HG02798 (cell line): ENCODE measurements at regions not wholly inside any gene's neighbourhood (a gene's known extent, or its start where the extent isn't known, plus 50 kb on each side); places are given as distances from the start of the nearest gene placed in this dataset.

ENCODE experiments used
- ATAC-seq: cut with Tn5 transposase; IDR thresholded peaks from one replicate; pipeline ENCODE4 v1.9.1; 2021; ENCODE audit warnings: mild to moderate bottlenecking; ENCODE audit not compliant: unreplicated experiment, poor library complexity

DNA sequence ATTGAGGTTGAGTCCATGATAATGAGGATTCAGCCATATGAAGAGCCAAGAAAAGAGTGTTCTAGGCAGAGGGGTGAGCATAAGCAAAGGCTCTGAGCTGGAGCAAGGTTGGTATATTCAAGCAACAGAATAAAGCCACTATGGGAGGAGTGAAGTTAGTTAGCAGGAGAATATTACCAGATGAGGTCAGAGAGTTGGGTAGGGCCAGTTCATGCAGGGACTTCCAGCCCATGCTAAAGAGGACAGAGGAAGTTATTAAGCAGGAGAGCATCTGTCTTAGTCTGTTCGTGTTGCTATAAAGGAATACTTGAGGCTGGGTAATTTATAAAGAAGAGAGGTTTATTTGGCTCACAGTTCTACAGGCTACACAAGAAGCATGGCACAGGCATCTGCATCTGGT lies 57.1 kb upstream of the ATG10 start:
- ATAC-seq = no peak

GRCh38 chr5:81912933-81913332 lies 58.9 kb upstream of the ATG10 start:
- no peak for ATAC-seq

GRCh38 chr5:81909677-81910076 lies 62.1 kb upstream of the ATG10 start:
- ATAC-seq = peak; percentile 75

GRCh38 chr5:81908771-81909170 lies 63.1 kb upstream of the ATG10 start:
- no peak for ATAC-seq

DNA sequence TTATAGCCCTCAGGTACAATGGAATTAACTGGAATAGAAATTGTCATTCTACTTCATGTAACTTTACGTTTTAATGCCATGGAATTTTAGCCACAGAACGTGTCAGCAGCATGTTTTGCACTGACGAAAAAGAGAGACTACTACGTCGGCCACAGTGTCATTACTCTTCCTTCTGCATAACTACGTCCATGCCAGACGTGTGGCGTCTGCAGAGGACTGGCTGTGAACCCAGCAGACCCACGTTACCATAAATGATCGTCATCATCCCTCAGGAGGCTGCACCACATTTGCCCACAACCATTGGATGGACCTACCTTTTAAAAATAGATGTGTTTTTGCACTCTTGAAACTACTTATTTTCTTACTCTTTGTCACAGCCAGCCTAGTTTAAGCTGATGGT lies 63.8 kb upstream of the ATG10 start:
- no peak for ATAC-seq

DNA sequence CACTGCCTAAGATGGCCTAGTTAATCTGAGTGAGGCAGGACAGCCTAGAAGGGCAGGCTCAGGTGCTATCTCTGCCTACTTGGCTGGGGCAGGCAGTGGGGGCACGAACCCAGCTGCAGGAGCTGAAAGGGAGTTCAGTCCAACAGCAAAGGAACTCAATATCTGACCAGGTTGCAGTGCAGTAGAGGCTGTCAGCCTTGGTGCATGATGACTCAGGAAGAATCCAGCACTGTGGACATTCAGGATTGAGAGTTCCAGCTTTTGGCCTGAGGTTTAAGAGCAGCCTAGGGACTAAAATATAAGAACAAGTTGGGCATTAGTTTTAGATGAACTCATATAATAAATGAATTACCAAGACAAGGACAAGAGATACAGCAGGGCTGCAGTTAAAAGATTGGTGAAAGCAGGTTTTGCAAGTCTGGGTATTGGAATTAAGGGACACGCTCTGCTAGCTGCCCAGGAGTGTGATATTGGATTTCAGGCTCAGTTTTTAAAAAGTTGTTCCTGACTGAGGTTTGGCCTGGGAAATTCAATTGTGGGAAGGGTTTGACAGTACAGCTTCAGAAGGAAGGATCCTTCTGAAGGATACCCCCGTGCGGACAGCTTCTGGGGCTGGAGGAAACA lies 64.7 kb upstream of the ATG10 start:
- ATAC-seq = no peak

DNA sequence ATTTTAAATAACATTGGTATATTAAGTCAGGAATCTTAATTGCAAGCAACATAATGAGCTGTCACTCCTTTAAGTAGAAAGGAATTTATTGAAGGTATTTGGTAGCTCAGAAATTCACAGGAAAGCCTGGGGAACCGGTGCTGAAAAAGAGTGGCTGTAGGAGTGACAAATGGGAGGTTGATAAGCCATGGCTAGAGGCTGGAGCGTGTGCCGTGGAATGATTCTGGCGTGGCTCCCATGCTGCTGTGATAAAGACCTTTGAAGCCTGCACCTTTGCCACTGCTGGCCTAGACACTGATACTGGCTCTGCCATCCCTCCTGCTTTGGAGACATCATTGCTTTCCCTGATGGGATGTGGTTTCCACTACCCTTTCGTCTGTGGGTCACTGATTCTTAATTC lies 65.7 kb upstream of the ATG10 start:
- ATAC-seq = no peak

DNA sequence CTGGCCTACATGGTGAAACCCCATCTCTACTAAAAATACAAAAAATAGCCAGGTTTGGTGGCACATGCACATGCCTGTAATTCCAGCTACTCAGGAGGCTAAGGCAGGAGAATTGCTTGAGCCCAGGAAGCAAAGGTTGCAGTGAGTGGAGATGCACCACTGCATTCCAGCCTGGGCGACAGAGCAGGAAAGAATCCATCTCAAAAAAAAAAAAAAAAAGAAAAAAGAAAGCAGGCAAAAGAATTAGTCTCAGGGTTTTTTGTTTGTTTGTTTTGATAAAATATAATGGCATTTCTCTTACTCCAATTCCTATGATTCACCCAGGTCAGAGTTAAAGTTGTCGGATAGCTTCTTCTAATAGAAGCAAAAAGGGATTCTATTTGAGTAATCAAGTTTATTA lies 67.0 kb upstream of the ATG10 start:
- no peak for ATAC-seq

- no peak for ATAC-seq
These were observed 67.7 kb upstream of the ATG10 start for GRCh38 chr5:81904166-81904565.

- no peak for ATAC-seq
These were observed 70.2 kb upstream of the ATG10 start for GRCh38 chr5:81901586-81901985.

DNA sequence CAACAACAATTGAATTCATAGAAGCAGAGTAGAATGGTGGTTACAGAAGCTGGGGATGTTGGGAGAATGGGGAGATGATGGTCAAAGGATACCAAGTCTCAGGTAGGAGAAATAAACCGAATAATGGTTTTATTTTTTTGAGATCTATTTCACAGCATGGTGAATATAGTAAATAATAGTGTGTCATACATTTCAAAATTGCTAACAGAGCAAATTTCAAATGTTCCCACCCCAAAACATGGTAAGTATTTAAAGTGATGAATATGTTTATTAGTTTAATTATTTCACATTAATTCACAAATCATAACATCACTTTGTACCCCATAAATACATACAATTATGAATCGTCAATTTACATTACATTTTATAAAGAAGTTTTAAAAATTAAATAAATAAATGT lies 72.7 kb upstream of the ATG10 start:
- ATAC-seq = no peak

- no peak for ATAC-seq
These were observed 73.4 kb upstream of the ATG10 start for GRCh38 chr5:81898403-81898802.

DNA sequence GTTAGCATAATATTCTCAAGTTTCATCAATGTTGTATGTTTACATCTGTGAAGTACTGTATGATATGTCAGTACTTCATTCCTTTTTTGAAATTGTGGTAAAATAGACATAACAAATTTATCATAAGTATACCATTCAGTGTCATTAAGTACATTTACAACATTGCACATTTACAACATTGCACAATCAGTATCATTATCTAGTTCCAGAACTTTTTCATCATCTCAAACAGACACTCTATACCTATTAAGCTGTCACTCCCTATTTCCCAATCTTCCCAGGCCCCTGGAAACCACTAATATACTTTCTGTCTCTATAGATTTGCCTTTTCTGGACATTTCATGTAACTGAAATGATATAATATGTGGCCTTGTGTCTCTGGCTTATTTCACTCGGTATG lies 75.1 kb upstream of the ATG10 start:
- ATAC-seq = no peak

DNA sequence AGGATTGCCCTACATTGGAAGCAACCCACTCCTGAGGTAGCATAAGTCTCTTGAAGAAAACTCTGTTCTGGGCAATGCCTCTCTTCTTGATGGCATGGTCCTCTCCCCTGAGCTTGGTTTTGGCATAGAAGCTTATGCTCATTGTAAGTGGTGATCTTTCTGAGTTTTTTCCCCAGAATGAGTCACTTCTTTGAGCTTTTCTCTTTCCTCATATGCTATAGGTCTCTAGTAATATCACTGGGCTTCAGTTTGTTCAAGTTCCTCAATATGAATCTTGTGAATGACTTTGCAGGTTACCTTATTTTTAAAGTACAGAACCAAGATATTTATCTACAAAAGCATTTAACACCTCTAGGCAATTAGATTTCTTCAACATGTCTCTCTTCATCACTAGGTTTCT lies 76.5 kb upstream of the ATG10 start:
- no peak for ATAC-seq

DNA sequence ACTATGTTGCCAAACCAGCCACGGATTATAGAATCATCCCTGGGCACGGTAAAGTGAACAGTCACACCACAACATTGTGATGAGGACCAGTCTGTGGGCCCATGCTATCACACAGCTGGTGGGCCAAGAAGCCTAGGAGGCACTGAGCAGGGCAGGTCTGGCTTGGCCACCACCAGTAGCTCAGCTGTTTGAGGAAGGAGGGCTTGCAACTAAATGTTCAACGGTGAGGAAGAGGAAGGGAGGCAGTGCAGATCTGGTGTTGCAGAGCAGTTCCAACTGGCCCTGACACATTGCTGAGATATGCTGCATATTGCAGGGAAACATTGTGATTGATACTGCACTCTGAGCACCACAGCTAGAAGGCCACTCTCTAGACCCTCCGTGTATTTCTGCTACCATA lies 77.9 kb upstream of the ATG10 start:
- ATAC-seq = no peak

GRCh38 chr5:81884871-81885270 lies 87.0 kb upstream of the ATG10 start:
- ATAC-seq = no peak

GRCh38 chr5:81883371-81883770 lies 88.5 kb upstream of the ATG10 start:
- ATAC-seq = no peak

GRCh38 chr5:81881595-81881994 lies 90.2 kb upstream of the ATG10 start:
- no peak for ATAC-seq

GRCh38 chr5:81879936-81880335 lies 91.9 kb upstream of the ATG10 start:
- no peak for ATAC-seq

DNA sequence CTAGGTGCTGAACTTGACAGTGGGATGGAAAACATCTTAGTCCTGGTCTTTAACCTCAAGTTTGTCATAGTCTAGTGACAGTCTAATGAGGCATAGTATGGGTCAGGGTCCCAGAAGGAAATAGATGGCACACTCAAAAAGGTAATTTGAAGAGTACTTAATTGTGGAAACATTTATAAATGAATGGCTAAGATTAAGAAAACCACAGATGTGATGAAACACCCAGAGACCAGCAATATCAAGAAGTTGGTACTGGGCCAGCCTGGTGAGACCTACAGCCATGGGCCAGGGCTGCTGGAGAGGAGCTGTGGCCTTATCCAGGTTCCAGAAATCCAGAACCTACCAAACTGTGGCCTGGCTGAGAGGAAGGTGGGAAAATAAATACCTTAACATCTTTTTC lies 93.5 kb upstream of the ATG10 start:
- no peak for ATAC-seq

DNA sequence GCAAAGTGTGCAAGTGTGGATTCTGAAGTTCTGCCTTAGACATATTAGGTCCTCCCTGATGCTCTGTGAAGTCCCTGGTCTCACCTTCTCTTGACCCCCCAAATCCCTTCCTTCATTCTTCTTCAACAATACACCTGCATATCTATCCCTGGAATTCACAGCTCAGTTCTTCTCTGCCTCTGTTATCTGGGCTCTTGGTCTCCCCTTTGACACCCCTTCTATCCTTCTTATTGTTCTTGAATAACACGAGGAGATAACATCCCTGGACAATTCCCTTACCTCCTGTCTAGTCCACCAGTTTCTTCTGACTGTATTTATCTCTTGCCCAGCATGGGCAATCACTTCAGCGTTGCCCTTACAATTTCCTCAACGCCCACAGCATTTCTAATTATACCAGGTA lies 104.8 kb upstream of the ATG10 start:
- ATAC-seq = no peak

DNA sequence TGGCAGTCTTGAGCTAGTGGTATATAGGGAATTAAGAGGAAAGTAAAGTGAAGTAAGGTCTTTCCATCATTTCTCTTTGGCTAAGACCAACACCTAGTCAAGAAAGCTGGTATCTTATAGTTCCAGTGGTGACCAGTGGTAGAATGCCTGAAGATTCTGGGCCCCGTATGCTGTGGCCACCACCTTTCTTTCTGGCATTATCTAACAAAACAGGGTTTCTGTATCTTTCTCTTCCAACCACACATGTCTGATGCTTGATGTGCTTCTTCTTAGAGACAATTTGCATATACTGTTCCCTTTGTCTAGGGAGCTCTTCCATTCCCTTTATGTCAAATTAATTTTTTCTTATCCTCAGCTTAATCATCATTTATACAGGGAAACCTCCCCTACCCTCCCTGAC lies 109.9 kb upstream of the SSBP2 start:
- ATAC-seq = no peak

GRCh38 chr5:81859624-81860023 lies 108.7 kb upstream of the SSBP2 start:
- ATAC-seq = no peak
